ENCODE measurements at regions not wholly inside any gene's neighbourhood (a gene's known extent, or its start where the extent isn't known, plus 50 kb on each side); places are given as distances from the start of the nearest gene placed in this dataset.
"Not testable (repeated sequence)": the region's sequence is repeated elsewhere in the genome, so short reads cannot be mapped to it uniquely, and the experiment has no call there.

DNA sequence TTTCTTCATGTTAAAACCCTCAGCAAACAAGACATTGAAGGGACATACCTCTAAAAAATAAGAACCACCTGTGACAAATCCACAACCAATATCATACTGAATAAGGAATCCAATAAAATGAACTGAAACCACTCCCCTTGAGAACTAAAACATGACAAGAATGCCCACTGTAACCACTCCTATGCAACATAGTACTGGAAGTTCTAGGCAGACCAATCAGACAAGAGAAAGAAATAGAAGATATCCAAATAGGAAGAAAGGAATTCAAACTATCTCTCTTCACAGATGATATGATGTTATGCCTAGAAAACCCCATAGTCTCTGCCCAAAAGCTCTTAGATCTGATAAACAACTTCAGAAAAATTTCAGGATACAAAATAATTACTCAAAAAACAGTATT is 887.7 kb upstream of the CDH18 start:
- not testable (repeated sequence) for H3K27me3 Mint-ChIP-seq (ENCODE audit: insufficient read depth); DNase-seq; H3K27ac Mint-ChIP-seq; H3K4me3 Mint-ChIP-seq; H3K36me3 Mint-ChIP-seq (ENCODE audit: low read depth); H3K9me3 Mint-ChIP-seq; H3K4me1 Mint-ChIP-seq (ENCODE audit: low read depth)

DNA sequence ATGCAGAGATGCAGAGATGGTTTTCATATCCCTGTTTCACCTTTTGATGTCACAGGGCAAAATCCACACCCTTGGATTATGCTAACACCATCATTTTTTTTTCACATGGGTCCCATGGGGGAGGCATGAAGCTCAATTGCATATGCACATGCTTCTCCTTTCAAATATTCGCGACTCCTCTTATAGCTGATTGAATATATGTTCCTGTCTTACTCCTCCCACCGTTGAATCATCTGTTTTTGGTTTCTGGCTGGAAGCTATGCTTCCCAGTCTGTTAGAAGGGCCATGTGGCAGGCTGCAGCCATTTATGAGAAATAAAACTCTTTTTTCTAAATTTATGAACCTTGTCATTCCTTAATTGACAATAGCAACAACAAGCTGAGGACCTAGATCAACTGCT is 877.9 kb upstream of the CDH18 start:
- not testable (repeated sequence) for H3K27ac Mint-ChIP-seq; H3K4me1 Mint-ChIP-seq (ENCODE audit: low read depth); H3K36me3 Mint-ChIP-seq (ENCODE audit: low read depth); DNase-seq; H3K9me3 Mint-ChIP-seq; H3K27me3 Mint-ChIP-seq (ENCODE audit: insufficient read depth); H3K4me3 Mint-ChIP-seq

DNA sequence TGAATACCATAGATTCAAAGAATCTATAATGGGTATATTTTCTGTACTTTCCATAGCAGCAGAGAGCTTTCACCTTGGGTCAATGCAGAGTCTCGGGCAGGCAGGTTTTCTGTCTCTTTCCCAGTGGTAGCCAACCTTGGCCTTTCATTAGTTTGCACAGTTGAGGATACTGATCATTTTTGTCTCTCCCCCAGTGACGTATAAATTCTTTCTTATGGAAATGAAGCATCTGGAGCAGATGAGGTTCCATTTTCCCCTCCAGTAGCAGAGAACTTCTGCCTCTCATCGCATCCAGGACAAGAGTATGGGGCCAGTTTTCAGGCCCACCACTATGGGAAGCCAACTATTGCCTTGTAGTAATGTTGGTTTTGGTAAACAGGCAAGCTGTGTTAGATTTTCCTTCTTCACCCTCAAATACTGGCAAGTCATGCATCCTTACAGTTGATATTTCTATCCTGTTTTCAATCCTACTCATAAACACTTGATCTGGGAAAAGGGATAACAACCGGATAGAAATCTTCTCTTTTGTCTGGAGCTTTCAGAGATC is 845.2 kb upstream of the CDH18 start:
- TF ChIP-seq, protein P1, sequence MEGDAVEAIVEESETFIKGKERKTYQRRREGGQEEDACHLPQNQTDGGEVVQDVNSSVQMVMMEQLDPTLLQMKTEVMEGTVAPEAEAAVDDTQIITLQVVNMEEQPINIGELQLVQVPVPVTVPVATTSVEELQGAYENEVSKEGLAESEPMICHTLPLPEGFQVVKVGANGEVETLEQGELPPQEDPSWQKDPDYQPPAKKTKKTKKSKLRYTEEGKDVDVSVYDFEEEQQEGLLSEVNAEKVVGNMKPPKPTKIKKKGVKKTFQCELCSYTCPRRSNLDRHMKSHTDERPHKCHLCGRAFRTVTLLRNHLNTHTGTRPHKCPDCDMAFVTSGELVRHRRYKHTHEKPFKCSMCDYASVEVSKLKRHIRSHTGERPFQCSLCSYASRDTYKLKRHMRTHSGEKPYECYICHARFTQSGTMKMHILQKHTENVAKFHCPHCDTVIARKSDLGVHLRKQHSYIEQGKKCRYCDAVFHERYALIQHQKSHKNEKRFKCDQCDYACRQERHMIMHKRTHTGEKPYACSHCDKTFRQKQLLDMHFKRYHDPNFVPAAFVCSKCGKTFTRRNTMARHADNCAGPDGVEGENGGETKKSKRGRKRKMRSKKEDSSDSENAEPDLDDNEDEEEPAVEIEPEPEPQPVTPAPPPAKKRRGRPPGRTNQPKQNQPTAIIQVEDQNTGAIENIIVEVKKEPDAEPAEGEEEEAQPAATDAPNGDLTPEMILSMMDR (IDR thresholded peaks at IDR 0.05) = no peak
- Mint-ChIP-seq H3K36me3 (ENCODE audit: low read depth) (no peaks in the 10 kb centered on the region), H3K4me3 (no peak overlapping the region), H3K27me3 (ENCODE audit: insufficient read depth) (no peaks in the 10 kb centered on the region), H3K9me3 (peaks cover 20% of the 10 kb centered on the region), H3K27ac (no peak overlapping the region), H3K4me1 (ENCODE audit: low read depth) (peaks cover 6% of the 10 kb centered on the region; the same call in 1 of the 2 replicates)
- DNase-seq = no peak

DNA sequence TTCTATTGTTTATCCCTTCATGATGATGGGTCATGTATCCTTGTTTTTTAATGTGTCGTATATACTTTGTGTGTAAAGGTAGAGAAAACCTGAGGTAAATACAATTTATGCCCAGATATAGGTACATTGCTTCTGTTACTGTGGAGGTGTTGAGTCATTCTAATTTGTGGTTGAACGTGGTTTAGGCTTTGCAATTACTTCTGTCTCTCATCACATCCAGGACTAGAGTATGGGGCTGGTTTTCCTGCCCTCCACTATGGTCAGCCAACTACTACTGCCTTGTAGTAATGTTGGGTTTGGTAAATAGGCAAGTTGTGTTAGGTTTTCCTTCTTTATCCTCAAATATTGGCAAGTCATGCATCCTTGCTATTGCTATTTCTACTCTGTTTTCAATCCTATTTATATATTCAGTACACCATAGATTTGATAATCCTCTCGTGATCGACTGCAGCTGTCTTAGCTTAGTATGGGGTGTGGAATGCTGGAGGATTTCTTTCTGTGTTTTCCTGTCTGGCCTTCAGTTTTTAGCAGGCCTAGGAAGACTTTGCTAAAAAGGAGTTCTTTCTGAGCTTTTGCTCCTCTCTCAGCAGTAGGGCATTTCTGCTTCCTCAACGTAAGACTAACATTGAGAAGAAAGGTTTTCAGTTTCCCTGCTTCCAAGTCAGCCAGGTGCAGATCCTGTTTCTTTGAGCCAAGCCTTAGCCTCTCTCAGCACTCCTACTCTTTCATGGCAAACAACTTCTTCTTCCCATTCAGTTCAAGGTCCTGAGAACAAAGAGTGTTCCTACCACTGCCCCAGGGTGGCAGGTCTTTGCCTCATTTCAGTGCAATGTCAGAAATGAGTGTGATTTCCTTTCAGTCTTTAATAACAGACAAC is 844.4 kb upstream of the CDH18 start:
- no peak overlapping the region for H3K4me3 Mint-ChIP-seq
- no peaks in the 10 kb centered on the region for H3K27me3 Mint-ChIP-seq (ENCODE audit: insufficient read depth)
- H3K4me1 Mint-ChIP-seq (ENCODE audit: low read depth) = peaks cover 6% of the 10 kb centered on the region; the same call in 1 of the 2 replicates
- H3K27ac Mint-ChIP-seq = no peak overlapping the region
- no peaks in the 10 kb centered on the region for H3K36me3 Mint-ChIP-seq (ENCODE audit: low read depth)
- H3K9me3 Mint-ChIP-seq = peaks cover 20% of the 10 kb centered on the region
- TF ChIP-seq, protein P1 (IDR thresholded peaks at IDR 0.05) = no peak
- no peak for DNase-seq

DNA sequence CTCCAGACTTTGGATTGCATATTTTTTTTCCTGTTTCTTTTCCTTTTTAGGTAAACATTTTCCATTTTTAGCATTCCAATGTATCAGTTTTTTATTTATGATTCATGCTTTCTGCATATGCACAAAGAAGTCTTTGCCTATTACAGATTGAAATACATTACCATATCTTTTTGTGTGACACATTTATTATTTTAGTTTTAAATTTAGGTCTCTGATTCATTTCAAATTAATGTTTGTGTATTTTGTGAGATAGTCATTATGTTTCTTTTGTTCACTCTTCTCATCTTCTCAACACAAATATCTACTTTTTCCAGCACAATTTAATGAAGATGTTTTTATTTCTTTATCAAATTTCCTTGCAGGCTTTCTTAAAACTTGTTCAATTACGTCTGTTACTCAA is 838.0 kb upstream of the CDH18 start:
- peaks cover 12% of the 10 kb centered on the region for H3K9me3 Mint-ChIP-seq
- H3K4me3 Mint-ChIP-seq; H3K36me3 Mint-ChIP-seq (ENCODE audit: low read depth); DNase-seq; H3K27me3 Mint-ChIP-seq (ENCODE audit: insufficient read depth); H3K4me1 Mint-ChIP-seq (ENCODE audit: low read depth); H3K27ac Mint-ChIP-seq: not testable (repeated sequence)

DNA sequence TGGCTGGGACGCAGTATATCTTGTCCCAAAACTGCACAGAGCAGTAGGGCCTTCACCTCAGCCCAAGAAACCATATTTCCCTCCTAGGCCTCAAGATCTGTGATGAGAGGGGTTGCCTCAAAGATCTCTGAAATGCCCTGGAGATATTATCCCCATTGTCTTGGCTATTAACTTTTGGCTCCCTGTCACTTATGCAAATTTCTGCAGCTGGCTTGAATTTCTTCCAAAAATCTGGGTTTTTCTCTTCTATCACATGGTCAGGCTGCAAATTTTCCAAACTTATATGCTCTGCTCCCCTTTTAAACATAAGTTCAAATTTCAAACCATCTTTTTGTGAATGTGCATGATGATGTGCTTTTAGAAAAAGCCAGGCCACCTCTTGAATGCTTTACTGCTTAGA is 809.2 kb upstream of the CDH18 start:
- not testable (repeated sequence) for H3K27ac Mint-ChIP-seq; DNase-seq; H3K4me1 Mint-ChIP-seq (ENCODE audit: low read depth); H3K36me3 Mint-ChIP-seq (ENCODE audit: low read depth); H3K4me3 Mint-ChIP-seq; H3K27me3 Mint-ChIP-seq (ENCODE audit: insufficient read depth)
- peaks cover 33% of the 10 kb centered on the region for H3K9me3 Mint-ChIP-seq

DNA sequence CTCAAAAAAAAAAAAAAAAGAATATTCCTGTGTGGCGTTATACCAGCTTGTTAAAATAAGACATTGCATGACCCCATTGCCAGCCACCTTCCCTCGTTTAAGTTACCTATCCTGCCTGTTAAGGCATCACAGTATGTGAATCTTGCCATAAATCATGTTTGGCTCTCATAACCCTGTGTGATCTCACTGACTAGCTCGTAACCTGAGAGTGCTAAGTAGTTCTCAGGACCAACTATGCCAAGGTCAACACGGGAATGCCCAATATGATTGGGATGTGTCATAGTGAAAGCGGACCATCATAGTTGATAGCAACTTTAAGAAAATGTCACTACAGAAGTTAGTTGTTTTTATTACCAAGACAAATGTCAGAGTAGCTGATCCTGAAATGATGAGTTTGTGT is 796.8 kb upstream of the CDH18 start:
- H3K9me3 Mint-ChIP-seq = peaks cover 15% of the 10 kb centered on the region
- not testable (repeated sequence) for H3K36me3 Mint-ChIP-seq (ENCODE audit: low read depth); H3K4me3 Mint-ChIP-seq; H3K27ac Mint-ChIP-seq; DNase-seq; H3K27me3 Mint-ChIP-seq (ENCODE audit: insufficient read depth); H3K4me1 Mint-ChIP-seq (ENCODE audit: low read depth)

DNA sequence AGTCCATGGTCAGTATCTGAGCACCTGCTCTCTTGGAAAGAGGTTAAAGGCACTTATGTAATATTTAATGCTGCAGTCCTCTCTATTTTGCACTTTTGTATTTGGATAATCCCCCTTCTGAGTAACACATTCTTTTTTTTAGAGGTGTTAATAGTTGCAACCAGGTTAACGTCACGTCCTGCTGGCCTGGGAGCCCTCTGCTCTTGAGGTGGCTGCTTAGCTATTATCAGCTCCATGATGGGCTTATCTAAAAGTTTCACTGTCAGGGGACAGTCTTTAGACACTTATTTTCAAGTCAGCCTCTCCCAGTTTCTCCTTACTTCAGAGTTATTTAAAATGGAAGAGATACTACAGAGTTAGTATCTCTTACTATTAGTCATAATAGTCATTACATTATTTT is 795.5 kb upstream of the CDH18 start:
- DNase-seq; H3K4me3 Mint-ChIP-seq; H3K27me3 Mint-ChIP-seq (ENCODE audit: insufficient read depth); H3K36me3 Mint-ChIP-seq (ENCODE audit: low read depth); H3K27ac Mint-ChIP-seq; H3K4me1 Mint-ChIP-seq (ENCODE audit: low read depth): not testable (repeated sequence)
- H3K9me3 Mint-ChIP-seq = peaks cover 15% of the 10 kb centered on the region

DNA sequence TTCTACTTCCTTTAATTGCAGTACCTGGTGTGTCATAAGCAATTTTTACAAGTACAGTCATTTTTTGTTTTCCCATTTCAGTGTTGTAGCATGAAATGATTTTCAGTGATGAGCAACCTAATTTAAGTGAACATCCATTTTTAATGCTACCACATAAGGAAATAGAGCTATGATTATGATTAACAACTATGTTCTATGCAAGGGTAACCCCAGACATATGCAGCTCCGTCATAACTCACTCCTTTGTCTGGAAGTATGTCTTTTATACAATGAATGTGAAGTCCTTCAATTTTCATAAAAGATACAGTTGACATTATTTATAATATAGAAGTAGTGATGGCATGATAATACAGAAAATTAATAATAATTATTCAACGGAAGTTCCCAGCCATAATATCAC is 783.3 kb upstream of the CDH18 start:
- not testable (repeated sequence) for H3K27me3 Mint-ChIP-seq (ENCODE audit: insufficient read depth); H3K4me1 Mint-ChIP-seq (ENCODE audit: low read depth); H3K36me3 Mint-ChIP-seq (ENCODE audit: low read depth); DNase-seq; H3K27ac Mint-ChIP-seq; H3K4me3 Mint-ChIP-seq
- peaks cover 13% of the 10 kb centered on the region for H3K9me3 Mint-ChIP-seq

DNA sequence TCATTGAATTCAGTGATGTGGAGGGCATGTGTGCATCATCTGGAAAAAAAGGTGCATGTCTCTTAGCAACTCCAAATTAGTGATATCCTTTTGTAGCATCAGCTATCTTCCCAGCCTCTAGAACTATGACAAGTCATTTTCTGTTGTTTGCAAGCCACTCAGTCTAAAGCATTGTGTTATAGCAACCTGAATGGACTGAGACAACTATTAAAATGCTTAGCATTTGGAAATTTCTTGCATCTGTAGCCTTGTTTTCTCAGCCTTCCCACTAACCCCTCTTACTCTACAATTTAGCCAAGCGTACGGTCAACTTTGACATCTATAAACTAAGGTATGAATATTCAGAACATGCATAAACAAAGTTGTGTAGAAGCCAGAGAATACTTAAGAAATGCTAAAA is 777.1 kb upstream of the CDH18 start:
- H3K27me3 Mint-ChIP-seq (ENCODE audit: insufficient read depth); DNase-seq; H3K4me1 Mint-ChIP-seq (ENCODE audit: low read depth); H3K4me3 Mint-ChIP-seq; H3K27ac Mint-ChIP-seq; H3K36me3 Mint-ChIP-seq (ENCODE audit: low read depth); H3K9me3 Mint-ChIP-seq: not testable (repeated sequence)

DNA sequence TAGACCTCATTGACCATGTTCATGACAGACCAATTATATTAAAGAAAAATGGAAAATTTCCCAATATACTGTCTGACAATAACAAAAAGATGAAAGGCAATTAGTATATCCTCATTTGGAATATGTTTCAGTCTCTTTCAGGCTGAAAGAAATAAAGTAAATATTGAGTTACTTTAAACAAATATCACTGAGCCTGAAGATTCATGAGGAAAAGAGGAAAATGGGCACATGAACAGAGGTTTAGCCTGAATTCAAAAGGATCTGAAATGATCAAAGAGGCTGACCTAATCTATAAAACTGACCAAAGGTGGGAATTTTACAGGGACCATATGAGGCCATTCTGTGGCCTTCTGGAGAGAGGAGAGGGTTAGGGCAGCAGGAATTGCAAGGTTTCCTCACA is 771.5 kb upstream of the CDH18 start:
- not testable (repeated sequence) for H3K27me3 Mint-ChIP-seq (ENCODE audit: insufficient read depth); DNase-seq; H3K9me3 Mint-ChIP-seq; H3K36me3 Mint-ChIP-seq (ENCODE audit: low read depth); H3K27ac Mint-ChIP-seq; H3K4me1 Mint-ChIP-seq (ENCODE audit: low read depth); H3K4me3 Mint-ChIP-seq

DNA sequence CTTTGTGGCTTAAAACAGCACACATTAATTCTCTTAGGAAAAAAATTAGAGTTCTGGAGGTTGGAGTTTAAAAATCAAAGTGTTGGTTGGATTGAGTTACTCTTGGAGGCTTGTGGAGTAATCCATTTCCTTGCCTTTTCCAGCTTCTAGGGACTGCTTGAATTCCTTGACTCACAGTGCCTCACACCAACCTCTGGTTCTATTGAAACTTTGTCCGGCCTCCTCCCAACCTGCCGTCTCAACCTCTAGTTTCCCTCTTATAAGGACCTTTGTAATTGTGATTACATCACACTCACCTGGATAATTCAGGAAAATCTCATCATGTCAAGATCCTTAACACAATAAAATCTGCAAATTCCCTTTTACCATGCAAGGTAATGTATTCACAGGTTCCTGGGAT is 764.2 kb upstream of the CDH18 start:
- H3K27ac Mint-ChIP-seq; H3K4me1 Mint-ChIP-seq (ENCODE audit: low read depth); H3K36me3 Mint-ChIP-seq (ENCODE audit: low read depth); DNase-seq; H3K4me3 Mint-ChIP-seq; H3K27me3 Mint-ChIP-seq (ENCODE audit: insufficient read depth); H3K9me3 Mint-ChIP-seq: not testable (repeated sequence)
